Sciatic nerve (tissue), 2 donors: ENCODE measurements at regions not wholly inside any gene's neighbourhood (a gene's known extent, or its start where the extent isn't known, plus 50 kb on each side); places are given as distances from the start of the nearest gene placed in this dataset.

Source experiments
- ATAC-seq: fragments of 200-7000 bp; cut with Tn5 transposase; one replicate; pipeline ENCODE4 v1.9.1; 2020; ENCODE audit warnings: mild to moderate bottlenecking, moderate library complexity
- DNase-seq: peaks from one replicate; pipeline ENCODE4 v3.0.0-alpha.2; 2020; ENCODE audit warnings: low spot score
- intact Hi-C: fragments of 100-400 bp; cut with DNase I; formaldehyde crosslinking; loops from one replicate; pipeline ENCODE4 v1.14.2; 2022
- donor health status: DM: no; HTN: no; CAD: no.
- donor health status: DM: no; HTN: no; CAD: no.

DNA sequence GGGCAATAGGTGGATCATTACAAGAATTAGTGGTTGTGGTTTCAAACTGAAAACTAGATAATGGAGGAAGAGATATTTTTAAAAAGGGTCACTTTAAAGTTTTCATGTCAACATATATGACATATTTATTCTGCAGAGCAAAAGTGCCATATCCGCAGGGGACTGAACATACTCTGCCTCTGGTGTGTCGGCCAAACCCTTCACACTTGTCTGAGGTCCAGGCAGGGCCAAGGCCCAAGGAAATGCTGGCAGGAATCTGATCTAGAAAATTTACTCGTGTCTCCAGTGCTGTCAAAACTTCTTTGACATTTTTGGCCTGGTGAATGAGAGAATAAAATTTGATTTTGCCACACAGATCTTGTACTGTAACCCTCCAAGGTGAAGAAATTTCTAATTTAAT lies 562.3 kb downstream of the CCSER2 start:
- intact Hi-C loops, result no loop called here
- DNase-seq (no peak), ATAC-seq (no peak)

DNA sequence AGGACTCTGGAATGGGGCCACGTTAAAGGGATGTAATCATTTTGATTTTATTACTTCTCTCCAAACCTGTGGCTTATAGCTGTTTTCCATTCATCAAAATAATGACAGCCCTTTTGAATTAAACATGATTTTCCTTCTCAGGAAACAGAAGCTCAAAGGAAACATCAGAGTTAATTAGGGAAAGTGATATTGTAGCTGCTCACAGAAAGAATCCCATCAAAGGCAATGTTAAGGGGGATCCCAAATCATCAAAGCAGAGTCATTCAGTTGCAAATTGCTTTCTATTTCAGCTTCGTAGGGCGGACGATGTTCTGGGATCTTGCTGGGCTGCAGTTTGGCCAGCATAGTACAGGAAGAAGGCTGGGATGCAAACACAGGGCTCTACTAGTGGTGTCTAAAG lies 563.2 kb downstream of the CCSER2 start:
- intact Hi-C loops, result no loop called here
- no peak for DNase-seq
- no peak for ATAC-seq

- intact Hi-C loops, result no loop called here
- DNase-seq, result no peak
- no peak for ATAC-seq
Measured at GRCh38 chr10:84895541-84895940, 567.2 kb downstream of the CCSER2 start.

GRCh38 chr10:84896909-84897308 lies 568.5 kb downstream of the CCSER2 start:
- no peak for ATAC-seq
- intact Hi-C loops, result no loop called here
- DNase-seq, result no peak

DNA sequence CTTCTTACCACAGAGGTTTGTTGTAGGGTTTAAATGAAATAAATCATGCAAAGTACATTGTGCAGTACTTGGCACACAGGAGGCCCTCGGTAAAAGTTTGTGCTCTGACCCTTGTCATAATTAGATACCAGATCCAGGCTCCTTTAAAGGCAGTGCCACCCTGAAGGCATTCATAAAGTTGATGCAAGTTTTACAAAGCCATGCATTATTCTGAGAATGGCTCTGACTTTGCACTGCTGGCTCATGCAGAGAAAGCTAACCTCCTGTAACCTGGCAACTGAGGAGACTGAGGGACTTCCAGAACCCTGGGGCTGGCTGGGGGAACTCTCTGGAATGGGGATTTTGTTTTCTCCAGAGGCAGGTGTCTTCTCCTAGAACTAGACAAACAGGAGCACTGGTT lies 570.9 kb downstream of the CCSER2 start:
- DNase-seq (no peak), ATAC-seq (no peak)
- intact Hi-C loops, result no loop called here

GRCh38 chr10:84900141-84900540 lies 571.8 kb downstream of the CCSER2 start:
- DNase-seq (no peak), ATAC-seq (no peak)
- intact Hi-C loops, result no loop called here

GRCh38 chr10:84901885-84902284 lies 573.5 kb downstream of the CCSER2 start:
- ATAC-seq, result no peak
- no peak for DNase-seq

DNA sequence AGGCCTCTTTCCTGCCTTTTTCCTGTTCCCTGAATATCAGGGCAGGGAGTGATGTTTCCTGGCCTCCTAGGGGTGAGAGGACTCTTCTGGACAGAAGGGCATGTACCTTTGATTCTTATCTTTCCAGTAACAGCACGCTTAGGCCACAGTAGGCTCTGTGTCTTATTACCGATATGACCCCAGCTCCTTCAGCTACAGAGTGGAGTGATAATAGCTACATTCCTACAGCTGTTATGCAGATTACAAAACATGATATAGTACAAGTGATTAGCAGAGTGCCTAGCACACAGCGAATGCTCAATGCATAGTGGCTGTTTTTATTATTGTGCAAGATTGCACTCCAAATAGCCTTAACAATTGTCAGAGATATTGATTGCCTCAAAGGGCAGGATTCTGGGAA lies 574.2 kb downstream of the CCSER2 start:
- intact Hi-C loops, result no loop called here
- ATAC-seq (no peak), DNase-seq (no peak)

More at GRCh38 chr10:84901885-84902284, 573.5 kb downstream of the CCSER2 start:
- intact Hi-C loops, result no loop called here

- ATAC-seq (peak; percentile 72), DNase-seq (no peak)
- intact Hi-C loops, result no loop called here
Measured at GRCh38 chr10:84903320-84903719, 574.9 kb downstream of the CCSER2 start.

DNA sequence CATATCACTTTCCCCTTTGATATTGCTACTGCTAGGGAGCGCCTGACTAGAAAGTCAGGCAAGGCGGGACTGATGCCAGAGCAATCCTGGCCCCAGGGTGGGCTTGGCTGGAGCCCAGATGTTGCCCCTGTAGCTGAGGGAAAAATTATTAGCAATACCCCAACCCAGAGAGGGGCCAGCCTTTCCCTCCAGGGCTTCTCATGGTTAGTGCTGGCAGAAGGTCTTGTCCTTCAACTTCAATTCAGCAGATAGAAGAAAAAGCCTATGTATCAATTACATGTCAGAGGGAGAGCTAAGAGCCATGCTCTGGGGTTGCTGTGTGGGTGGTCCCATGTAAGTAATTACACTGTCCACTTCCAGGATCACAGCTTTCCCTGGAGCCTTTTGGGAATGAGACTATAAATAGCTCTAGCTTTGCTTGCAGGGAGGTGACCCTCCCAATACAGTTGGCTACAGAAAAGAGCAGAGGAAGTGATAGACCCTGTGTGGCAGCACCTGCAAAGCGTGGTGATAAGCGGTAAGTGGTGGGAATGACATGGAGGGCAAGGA lies 579.1 kb downstream of the CCSER2 start:
- intact Hi-C loops, result no loop called here
- no peak for ATAC-seq
- no peak for DNase-seq

DNA sequence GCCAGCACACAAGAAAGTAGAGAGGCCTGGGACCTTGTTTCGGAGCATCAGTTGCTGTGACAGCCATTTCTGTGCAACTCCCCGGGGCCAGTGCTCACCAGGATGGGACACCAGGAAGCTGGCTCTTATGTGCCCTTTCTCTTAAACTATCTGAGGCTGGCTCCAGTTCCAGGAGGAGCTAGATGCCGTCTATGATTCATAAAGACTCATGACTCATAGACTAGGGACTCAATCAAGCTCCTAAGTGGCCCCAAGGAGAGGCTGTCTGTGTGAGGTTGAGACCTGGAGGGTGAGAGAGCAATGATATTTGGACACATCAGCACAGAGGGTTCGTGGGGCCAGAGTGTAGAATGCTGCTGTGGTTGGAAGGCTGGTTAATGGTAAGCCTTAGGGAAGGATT lies 580.1 kb downstream of the CCSER2 start:
- no peak for DNase-seq
- intact Hi-C loops, result no loop called here
- no peak for ATAC-seq

DNA sequence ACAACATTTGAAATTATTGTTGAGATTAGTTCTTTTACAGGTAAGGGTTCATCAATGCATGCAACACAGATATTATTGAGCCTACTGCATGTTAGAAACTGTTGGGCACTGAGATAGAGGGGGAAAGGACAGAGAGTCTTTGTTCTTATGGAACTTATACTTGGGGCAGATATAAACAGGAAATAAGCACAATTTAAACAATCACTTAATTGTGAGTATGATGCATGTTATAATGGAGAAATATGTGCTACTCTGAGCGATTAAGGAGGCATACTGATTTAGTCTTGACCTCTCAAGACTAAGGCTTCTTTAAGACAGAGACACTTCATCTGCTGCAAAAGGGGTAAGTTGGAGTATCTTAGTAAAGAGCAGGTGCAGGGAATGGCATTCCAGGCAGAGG lies 593.3 kb downstream of the CCSER2 start:
- no peak for ATAC-seq
- no peak for DNase-seq
- intact Hi-C loops, result no loop called here

DNA sequence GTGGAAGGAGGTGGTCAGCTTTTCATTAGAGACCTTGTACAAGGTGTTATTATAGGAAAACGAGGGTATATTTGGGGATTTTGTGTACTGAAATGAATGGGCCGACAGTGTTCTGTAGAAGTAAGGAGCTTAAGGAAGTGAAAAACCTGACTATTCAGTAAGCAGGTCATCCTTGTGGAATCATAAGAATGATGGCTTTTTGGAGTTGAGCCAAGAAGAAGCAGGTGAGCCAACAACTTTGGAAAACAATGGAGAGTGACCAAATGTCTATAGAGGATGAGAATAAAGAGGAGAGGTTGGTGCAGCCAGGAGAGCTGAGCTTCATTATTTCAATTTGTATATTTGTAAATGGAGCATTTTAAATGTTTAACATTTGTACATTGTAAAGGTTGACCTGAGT lies 595.7 kb downstream of the CCSER2 start:
- DNase-seq (no peak), ATAC-seq (no peak)
- intact Hi-C loops, result no loop called here

- intact Hi-C loops, result no loop called here
- DNase-seq (no peak), ATAC-seq (no peak)
Measured at GRCh38 chr10:84925495-84925894, 597.1 kb downstream of the CCSER2 start.

DNA sequence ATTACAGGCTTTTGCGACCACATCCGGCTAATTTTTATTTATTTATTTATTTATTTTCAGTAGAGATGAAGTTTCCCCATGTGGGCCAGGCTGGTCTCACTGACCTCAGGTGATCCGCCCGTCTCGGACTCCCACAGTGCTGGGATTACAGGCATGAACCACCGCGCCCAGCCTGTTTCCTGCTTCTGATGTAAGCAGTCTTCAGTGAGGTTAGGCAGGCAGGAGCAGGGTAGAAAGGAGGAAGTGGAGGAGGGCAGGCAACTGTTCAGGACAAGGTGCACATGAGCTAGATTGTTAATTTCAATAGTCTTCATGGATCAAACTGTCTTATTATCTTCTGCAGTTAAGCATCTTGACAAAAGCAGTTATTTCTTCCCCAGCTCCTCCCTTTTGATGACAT lies 605.0 kb downstream of the CCSER2 start:
- DNase-seq (no peak), ATAC-seq (no peak)
- intact Hi-C loops, result no loop called here

- no peak for ATAC-seq
- intact Hi-C loops, result no loop called here
- no peak for DNase-seq
Measured at GRCh38 chr10:84935772-84936171, 607.4 kb downstream of the CCSER2 start.

DNA sequence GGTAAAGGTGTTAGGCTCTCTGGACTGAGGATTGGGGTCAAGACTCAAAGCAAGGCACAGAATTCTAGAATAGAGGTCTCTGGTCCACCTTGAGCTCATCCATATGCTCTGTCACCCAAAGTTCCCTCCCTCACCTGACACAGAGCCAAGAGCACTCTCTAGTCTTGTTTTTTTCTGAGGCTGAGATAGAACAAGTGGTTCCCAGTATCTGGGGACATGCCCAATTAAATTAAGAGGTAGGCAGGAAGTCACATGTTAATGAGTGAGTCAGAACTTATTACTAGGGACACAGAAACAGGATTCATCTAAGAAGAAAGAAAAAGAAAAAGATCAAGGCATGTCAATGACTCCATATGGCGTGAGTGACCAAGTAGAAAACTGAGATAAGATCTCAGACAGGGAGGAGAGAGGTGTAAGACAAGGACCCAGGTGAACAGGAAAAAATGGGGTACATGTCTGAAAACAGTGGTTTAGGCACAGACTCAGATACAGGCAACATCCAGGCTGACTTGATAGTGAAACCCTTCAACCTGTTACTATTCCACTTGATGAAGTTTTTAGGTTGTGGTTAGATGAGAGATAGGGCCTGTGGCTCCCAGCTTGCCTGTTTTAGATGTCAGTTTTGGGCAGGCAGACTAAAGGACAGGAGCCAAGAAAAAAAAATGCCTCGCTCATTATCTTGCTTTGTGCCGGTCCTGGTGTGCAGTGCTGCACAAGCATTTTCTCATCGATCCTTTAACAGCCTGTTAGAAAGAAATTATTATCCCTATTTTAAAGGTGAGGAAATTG lies 609.9 kb downstream of the CCSER2 start:
- no peak for DNase-seq
- intact Hi-C loops, result no loop called here

GRCh38 chr10:84943541-84943940 lies 615.2 kb downstream of the CCSER2 start:
- ATAC-seq (no peak), DNase-seq (no peak)
- intact Hi-C loops, result no loop called here

More for the DNA sequence above, 609.9 kb downstream of the CCSER2 start:
- ATAC-seq, result no peak

- DNase-seq, result no peak
- intact Hi-C loops, result no loop called here
Measured at GRCh38 chr10:84944187-84944586, 615.8 kb downstream of the CCSER2 start.

DNA sequence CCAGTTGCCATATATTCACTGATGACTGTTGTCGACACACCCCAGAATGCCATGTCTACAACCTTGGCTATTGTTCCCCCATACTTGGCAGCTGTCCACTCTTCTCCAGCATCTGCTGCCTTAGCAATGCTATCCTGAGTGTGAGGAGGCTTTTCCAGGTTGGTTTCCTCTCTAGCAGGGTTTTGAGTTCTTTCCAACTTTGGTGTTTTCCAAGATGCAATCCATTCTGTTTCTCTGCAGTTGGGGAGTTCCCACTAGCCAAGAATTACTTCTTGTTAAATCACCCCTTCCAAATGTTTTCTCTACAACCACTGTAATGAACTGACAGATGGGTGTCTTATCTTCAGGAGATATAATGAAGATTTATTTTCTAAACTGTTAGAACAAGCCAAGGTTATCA lies 617.4 kb downstream of the CCSER2 start:
- ATAC-seq, result no peak

More at GRCh38 chr10:84944187-84944586, 615.8 kb downstream of the CCSER2 start:
- no peak for ATAC-seq

GRCh38 chr10:84946904-84947303 lies 618.5 kb downstream of the CCSER2 start:
- no peak for ATAC-seq
- intact Hi-C loops, result no loop called here

More for the DNA sequence above, 617.4 kb downstream of the CCSER2 start:
- no peak for DNase-seq
- intact Hi-C loops, result no loop called here

More at GRCh38 chr10:84946904-84947303, 618.5 kb downstream of the CCSER2 start:
- no peak for DNase-seq
